Colonic mucosa (tissue), 4 donors: ENCODE measurements at regions not wholly inside any gene's neighbourhood (a gene's known extent, or its start where the extent isn't known, plus 50 kb on each side); places are given as distances from the start of the nearest gene placed in this dataset.

ENCODE experiments used
- DNase-seq: peaks from one replicate; pipeline ENCODE4 v3.0.0-alpha.2; 2020
- H3K27ac ChIP-seq: fragments of 200-600 bp; one replicate; pipeline ENCODE4 v1.8.0; 2021
- H3K27me3 ChIP-seq: fragments of 200-600 bp; one replicate; pipeline ENCODE4 v1.8.0; 2021
- H3K36me3 ChIP-seq: fragments of 200-600 bp; one replicate; pipeline ENCODE4 v1.8.0; 2021
- H3K4me1 ChIP-seq: fragments of 200-600 bp; one replicate; pipeline ENCODE4 v1.8.0; 2021; ENCODE audit warnings: mild to moderate bottlenecking
- H3K4me3 ChIP-seq: fragments of 200-600 bp; one replicate; pipeline ENCODE4 v1.8.0; 2021
- H3K9ac ChIP-seq, 2 donors: one replicate each; pipeline ENCODE4 v1.7.0; 2013; ENCODE audit warnings: control low read depth in 2 of 2, low read depth in 2 of 2, low read length in 2 of 2
- H3K9me3 ChIP-seq: fragments of 200-600 bp; one replicate; pipeline ENCODE4 v1.8.0; 2021
- intact Hi-C: fragments of 100-400 bp; cut with DNase I; formaldehyde crosslinking; loops from one replicate; pipeline ENCODE4 v1.14.1; 2022
- TF ChIP-seq, protein P1 (sequence below): fragments of 200-600 bp; IDR thresholded peaks from one replicate; pipeline ENCODE4 v1.8.0; 2022; ENCODE audit warnings: antibody characterized with exemption, mild to moderate bottlenecking
- donor health status: healthy.
- donor health status: DM: no; HTN: no; CAD: no.
- donor health status: DM: no; HTN: no; CAD: no.

DNA sequence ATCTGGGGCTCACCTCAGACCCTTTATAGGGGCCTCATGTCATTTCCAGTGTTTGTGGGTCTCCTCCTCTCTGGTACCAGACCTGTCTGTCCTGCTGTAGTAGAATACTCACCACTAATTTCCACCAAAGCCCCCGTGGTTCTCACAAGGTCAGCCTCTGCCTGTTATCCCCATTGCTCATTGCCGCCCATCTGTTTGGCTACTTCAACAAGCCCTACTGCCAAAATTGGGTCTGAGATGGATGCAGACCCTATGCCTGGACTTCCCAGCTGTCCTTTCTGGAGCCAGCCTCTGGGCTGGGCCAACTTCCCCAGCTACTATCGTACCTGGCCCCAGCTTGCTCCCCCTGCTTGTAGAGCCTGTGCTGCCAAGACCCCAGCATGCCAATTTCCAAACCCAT is 152.1 kb upstream of the ISX start:
- no peak overlapping the region for H3K9ac ChIP-seq
- no peak overlapping the region for H3K4me3 ChIP-seq
- H3K36me3 ChIP-seq, result no peaks in the 10 kb centered on the region
- H3K9me3 ChIP-seq, result no peaks in the 10 kb centered on the region
- DNase-seq, result no peak
- H3K4me1 ChIP-seq, result no peaks in the 10 kb centered on the region
- H3K27me3 ChIP-seq, result no peaks in the 10 kb centered on the region
- TF ChIP-seq, protein P1, sequence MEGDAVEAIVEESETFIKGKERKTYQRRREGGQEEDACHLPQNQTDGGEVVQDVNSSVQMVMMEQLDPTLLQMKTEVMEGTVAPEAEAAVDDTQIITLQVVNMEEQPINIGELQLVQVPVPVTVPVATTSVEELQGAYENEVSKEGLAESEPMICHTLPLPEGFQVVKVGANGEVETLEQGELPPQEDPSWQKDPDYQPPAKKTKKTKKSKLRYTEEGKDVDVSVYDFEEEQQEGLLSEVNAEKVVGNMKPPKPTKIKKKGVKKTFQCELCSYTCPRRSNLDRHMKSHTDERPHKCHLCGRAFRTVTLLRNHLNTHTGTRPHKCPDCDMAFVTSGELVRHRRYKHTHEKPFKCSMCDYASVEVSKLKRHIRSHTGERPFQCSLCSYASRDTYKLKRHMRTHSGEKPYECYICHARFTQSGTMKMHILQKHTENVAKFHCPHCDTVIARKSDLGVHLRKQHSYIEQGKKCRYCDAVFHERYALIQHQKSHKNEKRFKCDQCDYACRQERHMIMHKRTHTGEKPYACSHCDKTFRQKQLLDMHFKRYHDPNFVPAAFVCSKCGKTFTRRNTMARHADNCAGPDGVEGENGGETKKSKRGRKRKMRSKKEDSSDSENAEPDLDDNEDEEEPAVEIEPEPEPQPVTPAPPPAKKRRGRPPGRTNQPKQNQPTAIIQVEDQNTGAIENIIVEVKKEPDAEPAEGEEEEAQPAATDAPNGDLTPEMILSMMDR, result no peak
- intact Hi-C loops, result no loop called here
- no peak overlapping the region for H3K27ac ChIP-seq

DNA sequence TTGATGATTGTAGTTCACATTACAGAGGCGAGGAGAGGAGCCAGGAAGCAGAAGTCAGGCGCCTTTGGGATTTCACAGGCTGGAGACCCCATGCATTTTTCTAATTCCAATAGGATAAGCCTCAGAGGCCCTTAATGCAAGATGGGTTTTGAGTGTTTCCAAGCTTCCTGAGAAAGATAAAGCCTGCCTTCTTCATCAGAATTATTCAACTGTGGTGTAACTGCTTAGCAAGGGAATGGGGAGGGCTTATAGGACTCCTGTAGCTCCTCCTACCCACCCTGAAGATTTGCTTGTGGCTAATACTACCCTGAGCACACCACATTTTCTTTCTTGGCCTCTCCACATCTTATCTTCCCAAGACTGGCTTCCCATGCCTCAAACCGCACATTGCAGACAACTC is 151.1 kb upstream of the ISX start:
- DNase-seq, result no peak
- intact Hi-C loops, result no loop called here
- Histone ChIP-seq H3K27me3 (no peaks in the 10 kb centered on the region), H3K4me3 (no peak overlapping the region), H3K9ac (no peak overlapping the region), H3K4me1 (no peaks in the 10 kb centered on the region), H3K27ac (no peak overlapping the region), H3K36me3 (no peaks in the 10 kb centered on the region), H3K9me3 (no peaks in the 10 kb centered on the region)
- TF ChIP-seq, protein P1, result no peak

DNA sequence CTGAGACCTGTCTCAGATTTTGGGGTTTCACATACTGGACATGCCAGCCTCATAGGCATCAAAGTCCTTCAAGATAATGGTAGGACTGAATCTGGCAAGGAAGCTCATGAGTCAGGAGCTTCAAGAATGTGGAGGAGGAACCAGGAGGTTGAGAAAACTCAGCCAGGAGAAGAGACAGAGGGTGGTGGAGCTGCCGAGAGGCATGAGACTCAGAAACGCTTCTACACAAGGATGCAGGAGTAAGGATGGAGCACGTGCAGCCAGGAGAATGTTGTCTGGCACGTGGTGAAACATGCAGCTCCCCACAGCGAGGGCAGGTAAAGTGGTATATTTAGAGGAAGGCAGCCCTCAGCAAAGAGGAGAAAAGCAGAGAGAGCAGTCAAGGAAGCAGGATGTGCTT is 148.7 kb upstream of the ISX start:
- Histone ChIP-seq H3K27me3 (no peaks in the 10 kb centered on the region), H3K9me3 (no peaks in the 10 kb centered on the region), H3K36me3 (no peaks in the 10 kb centered on the region), H3K9ac (no peak overlapping the region), H3K4me1 (no peaks in the 10 kb centered on the region), H3K27ac (no peak overlapping the region), H3K4me3 (no peak overlapping the region)
- no peak for DNase-seq
- TF ChIP-seq, protein P1, result no peak
- intact Hi-C loops, result no loop called here

DNA sequence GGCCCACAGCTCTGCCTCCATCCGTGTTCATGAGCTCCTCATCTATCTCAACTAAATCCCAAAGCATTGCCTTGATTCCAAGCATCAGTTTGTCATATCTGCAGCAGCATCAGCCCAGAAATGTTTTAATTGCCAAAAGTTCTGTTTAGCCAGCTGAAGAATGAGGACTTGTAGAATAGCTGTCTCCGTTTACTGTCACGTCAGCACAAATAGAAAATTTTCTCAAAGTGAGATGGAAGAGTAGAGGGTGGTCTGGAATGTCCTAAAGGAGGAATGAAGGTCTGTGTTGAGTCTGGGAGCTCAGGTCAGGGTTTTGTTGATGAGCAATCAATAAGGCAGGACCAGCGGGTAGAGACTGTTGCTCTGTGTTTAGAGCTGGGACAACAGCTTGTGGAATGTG is 134.9 kb upstream of the ISX start:
- H3K27ac ChIP-seq, result no peak overlapping the region
- TF ChIP-seq, protein P1, result no peak
- no peaks in the 10 kb centered on the region for H3K4me1 ChIP-seq
- no peak overlapping the region for H3K9ac ChIP-seq
- no peak for DNase-seq
- no peaks in the 10 kb centered on the region for H3K9me3 ChIP-seq
- intact Hi-C loops, result no loop called here
- H3K36me3 ChIP-seq, result no peaks in the 10 kb centered on the region
- H3K27me3 ChIP-seq, result no peaks in the 10 kb centered on the region
- H3K4me3 ChIP-seq, result no peak overlapping the region

- DNase-seq, result no peak
- no peak overlapping the region for H3K9ac ChIP-seq
- intact Hi-C loops, result no loop called here
- H3K36me3 ChIP-seq, result no peaks in the 10 kb centered on the region
- no peak overlapping the region for H3K4me3 ChIP-seq
- no peaks in the 10 kb centered on the region for H3K9me3 ChIP-seq
- H3K4me1 ChIP-seq, result no peaks in the 10 kb centered on the region
- TF ChIP-seq, protein P1, result no peak
- H3K27me3 ChIP-seq, result no peaks in the 10 kb centered on the region
- no peak overlapping the region for H3K27ac ChIP-seq
Observed at GRCh38 chr22:34934261-34934660, 131.7 kb upstream of the ISX start.

DNA sequence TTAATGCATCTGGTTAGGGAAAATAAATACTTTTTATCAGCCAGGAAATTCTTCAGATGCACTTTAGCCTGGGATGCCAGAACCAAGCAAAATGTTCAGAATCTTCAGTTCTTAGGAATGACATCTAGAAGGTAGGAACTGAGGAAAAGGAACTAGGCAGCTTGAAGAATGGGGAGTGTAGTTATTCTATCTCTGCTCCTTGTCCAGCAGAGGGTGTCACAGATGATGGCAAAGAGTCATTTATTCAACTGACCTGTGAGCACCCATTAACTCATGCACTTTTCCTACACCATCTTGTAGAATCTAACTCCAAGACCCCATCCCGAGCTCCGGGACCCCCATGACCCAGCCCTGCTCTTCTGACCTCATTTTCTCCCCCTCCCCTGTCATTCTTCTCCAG is 122.1 kb upstream of the ISX start:
- H3K4me1 ChIP-seq, result no peaks in the 10 kb centered on the region
- intact Hi-C loops, result loop anchor here (10.0 kb wide), 1 partner anchor 201 kb away; no protein-coding TSS in a partner anchor
- TF ChIP-seq, protein P1, result no peak
- no peak for DNase-seq
- H3K4me3 ChIP-seq, result no peak overlapping the region
- H3K36me3 ChIP-seq, result no peaks in the 10 kb centered on the region
- H3K9me3 ChIP-seq, result no peaks in the 10 kb centered on the region
- no peaks in the 10 kb centered on the region for H3K27me3 ChIP-seq
- no peak overlapping the region for H3K9ac ChIP-seq
- H3K27ac ChIP-seq, result no peak overlapping the region
